ENCODE measurements at regions not wholly inside any gene's neighbourhood (a gene's known extent, or its start where the extent isn't known, plus 50 kb on each side); places are given as distances from the start of the nearest gene placed in this dataset.

DNA sequence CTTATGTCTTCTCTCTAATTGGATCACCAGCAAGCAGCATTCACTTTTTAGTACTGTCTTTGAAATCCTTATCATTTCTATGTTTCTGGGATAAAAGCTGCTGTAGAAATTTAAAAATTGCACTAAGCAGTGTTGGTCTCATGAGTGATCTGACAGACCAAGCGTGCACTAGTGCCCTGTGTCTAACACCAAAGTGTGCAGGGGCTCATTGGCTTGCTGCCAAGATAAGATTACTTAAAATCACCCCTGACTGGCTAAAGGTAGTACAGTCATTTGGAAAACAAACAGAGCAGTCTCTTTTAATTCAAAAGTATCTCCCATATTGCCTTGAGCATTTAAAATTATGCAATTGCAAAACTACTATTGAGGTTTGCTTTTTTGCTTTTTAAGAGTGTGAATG is 304.6 kb downstream of the ARAP2 start:
- TF ChIP-seq, protein P1, sequence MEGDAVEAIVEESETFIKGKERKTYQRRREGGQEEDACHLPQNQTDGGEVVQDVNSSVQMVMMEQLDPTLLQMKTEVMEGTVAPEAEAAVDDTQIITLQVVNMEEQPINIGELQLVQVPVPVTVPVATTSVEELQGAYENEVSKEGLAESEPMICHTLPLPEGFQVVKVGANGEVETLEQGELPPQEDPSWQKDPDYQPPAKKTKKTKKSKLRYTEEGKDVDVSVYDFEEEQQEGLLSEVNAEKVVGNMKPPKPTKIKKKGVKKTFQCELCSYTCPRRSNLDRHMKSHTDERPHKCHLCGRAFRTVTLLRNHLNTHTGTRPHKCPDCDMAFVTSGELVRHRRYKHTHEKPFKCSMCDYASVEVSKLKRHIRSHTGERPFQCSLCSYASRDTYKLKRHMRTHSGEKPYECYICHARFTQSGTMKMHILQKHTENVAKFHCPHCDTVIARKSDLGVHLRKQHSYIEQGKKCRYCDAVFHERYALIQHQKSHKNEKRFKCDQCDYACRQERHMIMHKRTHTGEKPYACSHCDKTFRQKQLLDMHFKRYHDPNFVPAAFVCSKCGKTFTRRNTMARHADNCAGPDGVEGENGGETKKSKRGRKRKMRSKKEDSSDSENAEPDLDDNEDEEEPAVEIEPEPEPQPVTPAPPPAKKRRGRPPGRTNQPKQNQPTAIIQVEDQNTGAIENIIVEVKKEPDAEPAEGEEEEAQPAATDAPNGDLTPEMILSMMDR (conservative IDR thresholded peaks at IDR 0.05; ENCODE audit: low read length) = no peak
- TF ChIP-seq EZH2phosphoT487 (IDR thresholded peaks at IDR 0.05; ENCODE audit: borderline replicate concordance) = no peak

Measured in Loucy (cell line).